HG03175 (cell line): ENCODE measurements at regions not wholly inside any gene's neighbourhood (a gene's known extent, or its start where the extent isn't known, plus 50 kb on each side); places are given as distances from the start of the nearest gene placed in this dataset.
"Not testable (repeated sequence)": the region's sequence is repeated elsewhere in the genome, so short reads cannot be mapped to it uniquely, and the experiment has no call there.

ENCODE experiments used
- ATAC-seq: cut with Tn5 transposase; IDR thresholded peaks from one replicate; pipeline ENCODE4 v1.9.1; 2021; ENCODE audit warnings: mild to moderate bottlenecking, moderate library complexity; ENCODE audit not compliant: unreplicated experiment

- ATAC-seq = no peak
Observed at GRCh38 chr5:136631186-136631585, 265.8 kb upstream of the TRPC7 start.

GRCh38 chr5:136629125-136629792, 263.9 kb upstream of the TRPC7 start:
- ATAC-seq = no peak

- no peak for ATAC-seq
Observed at GRCh38 chr5:136626531-136626930, 261.2 kb upstream of the TRPC7 start.

- ATAC-seq = no peak
Observed at GRCh38 chr5:136622747-136623146, 257.4 kb upstream of the TRPC7 start.

- no peak for ATAC-seq
Observed at GRCh38 chr5:136621743-136622142, 256.4 kb upstream of the TRPC7 start.

- ATAC-seq = no peak
Observed at GRCh38 chr5:136620621-136621020, 255.3 kb upstream of the TRPC7 start.

GRCh38 chr5:136620016-136620419, 254.7 kb upstream of the TRPC7 start:
- no peak for ATAC-seq

GRCh38 chr5:136619556-136619955, 254.2 kb upstream of the TRPC7 start:
- no peak for ATAC-seq

GRCh38 chr5:136615251-136616119, 250.1 kb upstream of the TRPC7 start:
- no peak for ATAC-seq

GRCh38 chr5:136613230-136613629, 247.9 kb upstream of the TRPC7 start:
- no peak for ATAC-seq

- ATAC-seq = no peak
Observed at GRCh38 chr5:136605638-136606037, 240.3 kb upstream of the TRPC7 start.

- ATAC-seq = no peak
Observed at GRCh38 chr5:136600306-136600705, 235.0 kb upstream of the TRPC7 start.

- no peak for ATAC-seq
Observed at GRCh38 chr5:136598802-136599404, 233.6 kb upstream of the TRPC7 start.

GRCh38 chr5:136594416-136594815, 229.1 kb upstream of the TRPC7 start:
- no peak for ATAC-seq

- no peak for ATAC-seq
Observed at GRCh38 chr5:136590581-136590980, 225.2 kb upstream of the TRPC7 start.

GRCh38 chr5:136586196-136586595, 220.9 kb upstream of the TRPC7 start:
- no peak for ATAC-seq

- no peak for ATAC-seq
Observed at GRCh38 chr5:136584474-136584873, 219.1 kb upstream of the TRPC7 start.

GRCh38 chr5:136579238-136579637, 213.9 kb upstream of the TRPC7 start:
- no peak for ATAC-seq

GRCh38 chr5:136569875-136570274, 204.5 kb upstream of the TRPC7 start:
- not testable (repeated sequence) for ATAC-seq

- not testable (repeated sequence) for ATAC-seq
Observed at GRCh38 chr5:136565457-136565856, 200.1 kb upstream of the TRPC7 start.

- not testable (repeated sequence) for ATAC-seq
Observed at GRCh38 chr5:136565050-136565449, 199.7 kb upstream of the TRPC7 start.

GRCh38 chr5:136564431-136564830, 199.1 kb upstream of the TRPC7 start:
- not testable (repeated sequence) for ATAC-seq
